ENCODE measurements at regions not wholly inside any gene's neighbourhood (a gene's known extent, or its start where the extent isn't known, plus 50 kb on each side); places are given as distances from the start of the nearest gene placed in this dataset.

DNA sequence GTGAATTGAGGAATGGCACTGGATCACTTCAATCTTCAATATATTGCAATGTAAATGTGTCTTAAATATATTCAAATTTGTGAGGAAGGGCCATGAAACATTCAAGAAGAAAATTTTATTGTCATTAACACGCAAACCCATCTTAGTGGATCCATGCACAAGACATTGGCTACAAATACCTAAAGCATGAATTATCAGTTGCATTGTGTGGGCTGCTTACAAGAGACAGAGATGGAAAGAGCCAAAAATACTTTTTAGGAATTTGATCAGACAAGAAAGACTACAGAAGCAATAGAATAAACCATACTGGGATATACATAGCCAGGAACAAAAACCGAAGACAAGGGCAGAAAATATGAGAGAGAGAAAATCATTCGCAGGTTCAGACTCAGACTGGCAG lies 616.2 kb upstream of the GRIA3 start:
- no peak for DNase-seq
- no peak overlapping the region for H3K27ac ChIP-seq
- no peaks in the 10 kb centered on the region for H3K27me3 ChIP-seq
- no peaks in the 10 kb centered on the region for H3K4me1 ChIP-seq
- TF ChIP-seq POLR2A (IDR thresholded peaks at IDR 0.05): no peak
- TF ChIP-seq, protein P1, sequence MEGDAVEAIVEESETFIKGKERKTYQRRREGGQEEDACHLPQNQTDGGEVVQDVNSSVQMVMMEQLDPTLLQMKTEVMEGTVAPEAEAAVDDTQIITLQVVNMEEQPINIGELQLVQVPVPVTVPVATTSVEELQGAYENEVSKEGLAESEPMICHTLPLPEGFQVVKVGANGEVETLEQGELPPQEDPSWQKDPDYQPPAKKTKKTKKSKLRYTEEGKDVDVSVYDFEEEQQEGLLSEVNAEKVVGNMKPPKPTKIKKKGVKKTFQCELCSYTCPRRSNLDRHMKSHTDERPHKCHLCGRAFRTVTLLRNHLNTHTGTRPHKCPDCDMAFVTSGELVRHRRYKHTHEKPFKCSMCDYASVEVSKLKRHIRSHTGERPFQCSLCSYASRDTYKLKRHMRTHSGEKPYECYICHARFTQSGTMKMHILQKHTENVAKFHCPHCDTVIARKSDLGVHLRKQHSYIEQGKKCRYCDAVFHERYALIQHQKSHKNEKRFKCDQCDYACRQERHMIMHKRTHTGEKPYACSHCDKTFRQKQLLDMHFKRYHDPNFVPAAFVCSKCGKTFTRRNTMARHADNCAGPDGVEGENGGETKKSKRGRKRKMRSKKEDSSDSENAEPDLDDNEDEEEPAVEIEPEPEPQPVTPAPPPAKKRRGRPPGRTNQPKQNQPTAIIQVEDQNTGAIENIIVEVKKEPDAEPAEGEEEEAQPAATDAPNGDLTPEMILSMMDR (IDR thresholded peaks at IDR 0.05): no peak
- intact Hi-C loops (cut with DNase I): no loop called here
- no peaks in the 10 kb centered on the region for H3K9me3 ChIP-seq
- WGBS, 2 donors: 92 to 93% methylated on average over 3 of the region's 3 CpGs
- H3K36me3 ChIP-seq: no peaks in the 10 kb centered on the region
- no peak overlapping the region for H3K4me3 ChIP-seq (replicated peaks in 1 of 3)

DNA sequence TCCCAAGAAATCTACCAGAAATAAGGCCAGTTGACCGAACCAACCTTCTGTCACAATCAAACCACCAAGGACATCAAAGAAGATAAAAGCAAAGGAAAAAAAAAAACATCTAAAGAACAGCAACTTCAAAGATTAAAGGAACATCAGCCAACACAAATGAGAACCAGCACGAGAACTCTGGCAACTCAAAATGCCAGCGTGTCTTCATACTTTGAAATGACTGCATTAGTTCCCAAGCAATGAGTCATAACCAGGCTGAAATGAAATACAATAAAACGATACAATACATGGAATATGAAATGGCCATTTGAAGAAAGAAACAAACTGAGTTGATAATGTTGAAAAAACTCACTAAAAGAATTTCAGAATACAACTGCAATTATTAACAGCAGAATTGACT lies 611.6 kb upstream of the GRIA3 start:
- Histone ChIP-seq H3K27me3 (no peaks in the 10 kb centered on the region), H3K36me3 (no peaks in the 10 kb centered on the region), H3K4me1 (no peaks in the 10 kb centered on the region), H3K9me3 (no peaks in the 10 kb centered on the region), H3K27ac (no peak overlapping the region), H3K4me3 (replicated peaks in 1 of 3) (no peak overlapping the region)
- intact Hi-C loops (cut with DNase I): no loop called here
- WGBS, 2 donors: 84 to 86% methylated on average over 4 of the region's 4 CpGs
- DNase-seq: no peak
- TF ChIP-seq POLR2A (IDR thresholded peaks at IDR 0.05): no peak
- TF ChIP-seq, protein P1 (IDR thresholded peaks at IDR 0.05): no peak

DNA sequence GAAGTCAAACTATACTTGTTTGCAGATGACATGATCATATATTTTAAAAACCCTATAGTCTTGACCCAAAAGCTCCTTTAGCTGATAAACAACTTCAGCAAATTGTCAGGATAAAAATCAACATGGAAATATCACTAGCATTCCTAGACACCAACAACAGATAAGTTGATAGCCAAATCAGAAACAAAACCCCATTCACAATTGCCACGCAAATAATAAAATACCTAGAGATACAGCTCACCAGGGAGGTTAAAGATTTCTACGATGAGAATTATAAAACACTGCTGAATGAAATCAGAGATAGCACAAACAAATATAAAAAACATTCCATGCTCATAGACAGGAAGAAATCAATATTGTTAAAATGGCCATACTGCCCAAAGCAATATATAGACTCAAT lies 605.0 kb upstream of the GRIA3 start:
- no peak overlapping the region for H3K27ac ChIP-seq
- H3K4me1 ChIP-seq: no peaks in the 10 kb centered on the region
- H3K36me3 ChIP-seq: no peaks in the 10 kb centered on the region
- DNase-seq: no peak
- WGBS, 2 donors: 90 to 94% methylated on average over 2 of the region's 2 CpGs
- intact Hi-C loops (cut with DNase I): no loop called here
- no peaks in the 10 kb centered on the region for H3K27me3 ChIP-seq
- H3K4me3 ChIP-seq (replicated peaks in 1 of 3): no peak overlapping the region
- no peaks in the 10 kb centered on the region for H3K9me3 ChIP-seq
- TF ChIP-seq, protein P1 (IDR thresholded peaks at IDR 0.05): no peak
- TF ChIP-seq POLR2A (IDR thresholded peaks at IDR 0.05): no peak

DNA sequence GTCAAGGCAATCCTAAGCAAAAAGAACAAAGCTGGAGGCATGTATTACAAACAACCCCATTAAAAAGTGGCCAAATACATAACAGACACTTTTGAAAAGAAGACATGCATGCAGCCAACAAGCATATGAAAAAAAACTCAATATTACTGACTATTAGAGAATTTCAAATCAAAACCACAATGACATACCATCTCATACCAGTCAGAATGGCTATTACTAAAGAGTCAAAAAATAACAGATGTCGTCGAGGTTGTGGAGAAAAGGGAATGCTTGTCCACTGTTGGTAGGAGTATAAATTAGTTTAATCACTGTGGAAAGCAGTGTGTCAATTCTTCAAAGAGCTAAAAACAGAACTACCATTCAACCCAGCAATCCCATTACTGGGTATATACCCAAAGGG lies 604.6 kb upstream of the GRIA3 start:
- DNase-seq: no peak
- Histone ChIP-seq H3K9me3 (no peaks in the 10 kb centered on the region), H3K27me3 (no peaks in the 10 kb centered on the region), H3K36me3 (no peaks in the 10 kb centered on the region), H3K4me1 (no peaks in the 10 kb centered on the region), H3K4me3 (replicated peaks in 1 of 3) (no peak overlapping the region), H3K27ac (no peak overlapping the region)
- intact Hi-C loops (cut with DNase I): no loop called here
- 88 to 96% methylated on average over 2 of the region's 2 CpGs for WGBS, 2 donors
- TF ChIP-seq, protein P1 (IDR thresholded peaks at IDR 0.05): no peak
- no peak for TF ChIP-seq POLR2A (IDR thresholded peaks at IDR 0.05)

DNA sequence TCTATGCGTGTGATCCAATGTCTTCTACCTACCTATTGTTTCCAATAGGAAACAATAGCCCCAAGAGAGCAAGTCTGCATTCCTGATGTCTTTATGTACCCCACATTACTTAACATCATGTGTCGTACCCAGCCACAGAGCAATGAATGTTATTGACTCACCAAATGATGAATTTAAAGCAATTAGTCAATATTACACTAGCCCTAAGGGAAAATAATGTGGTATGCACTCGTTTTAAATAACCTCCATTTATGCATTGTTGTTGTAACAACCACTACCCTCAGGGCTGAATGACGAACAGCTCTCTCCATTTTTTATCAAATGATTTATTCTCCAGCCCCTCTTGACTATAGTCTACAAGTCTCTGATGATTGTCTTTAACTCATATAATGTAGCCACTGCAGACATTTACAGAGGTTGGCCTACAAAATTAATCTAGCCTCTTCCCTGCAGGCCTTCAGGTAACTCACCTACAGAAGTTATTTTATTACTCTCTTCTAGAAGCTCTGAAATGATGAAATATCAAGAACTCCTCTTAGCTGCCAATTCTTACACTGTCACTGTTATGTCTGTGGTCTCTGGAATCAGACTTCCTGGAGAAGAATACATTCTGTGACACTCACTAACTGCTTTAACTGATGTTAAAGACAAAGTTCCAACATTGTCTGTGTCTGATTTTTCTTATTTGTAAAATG lies 601.7 kb upstream of the GRIA3 start:
- no peaks in the 10 kb centered on the region for H3K27me3 ChIP-seq
- intact Hi-C loops (cut with DNase I): no loop called here
- H3K4me1 ChIP-seq: no peaks in the 10 kb centered on the region
- 80 to 87% methylated on average over 4 of the region's 4 CpGs for WGBS, 2 donors
- no peak for TF ChIP-seq POLR2A (IDR thresholded peaks at IDR 0.05)
- TF ChIP-seq, protein P1 (IDR thresholded peaks at IDR 0.05): no peak
- no peak overlapping the region for H3K4me3 ChIP-seq (replicated peaks in 1 of 3)
- H3K9me3 ChIP-seq: no peaks in the 10 kb centered on the region
- no peaks in the 10 kb centered on the region for H3K36me3 ChIP-seq
- DNase-seq: no peak
- H3K27ac ChIP-seq: no peak overlapping the region

Data from thyroid gland (tissue), 4 donors.